K562 (cell line): ENCODE measurements at regions not wholly inside any gene's neighbourhood (a gene's known extent, or its start where the extent isn't known, plus 50 kb on each side); places are given as distances from the start of the nearest gene placed in this dataset.

ENCODE experiments used
- ATAC-seq: fragments of 200-7000 bp; cut with Tn5 transposase; 3 replicates; pipeline ENCODE4 v1.9.1; 2020; ENCODE audit warnings: moderate library complexity
- BruUV-seq: library from RNA; stranded (reverse); fragments of 400-500 nt; replicated peaks from 2 replicates; lab custom pipeline; 2021; lab: Mats Ljungman, UMichigan
- CTCF ChIA-PET: fragments of 300-600 bp; formaldehyde crosslinking; extraction: SDS; loops from one replicate; lab custom pipeline; 2021; ENCODE audit warnings: low intra/inter-chr PET ratio; lab: Yijun Ruan, JAX
- POLR2A ChIA-PET: fragments of 300-600, 350-650 bp; sonication (Branson Sonifier 250); formaldehyde crosslinking; extraction: SDS; loops from one replicate; lab custom pipeline; 2021; ENCODE audit warnings: antibody characterized with exemption, inconsistent platforms; lab: Yijun Ruan, JAX
- DNase-seq, 4 experiments: peaks; one replicate each; pipeline versions ENCODE4 v3.0.0 to v3.0.0-alpha.2; 2011 to 2018; ENCODE audit warnings: low spot score in 3 of 4, mixed read lengths in 3 of 4; ENCODE audit errors: extremely low read depth in 1 of 4
- FAIRE-seq: peaks from 2 replicates; lab custom pipeline; 2011; peaks lifted over from hg19 to GRCh38; lab: Jason Lieb, UNC
- H2AFZ ChIP-seq: 2 replicates; pipeline ENCODE4 v1.6.0; 2011; ENCODE audit warnings: low read depth, low read length, control low read depth, inconsistent platforms
- H3K27ac ChIP-seq: fragments of 200-600 bp; 3 replicates; pipeline ENCODE4 v1.8.0; 2011; ENCODE audit warnings: low read depth, mild to moderate bottlenecking, control low read depth, inconsistent platforms, low read length, moderate library complexity, mixed read lengths; ENCODE audit errors: extremely low read depth
- H3K27me3 ChIP-seq, 2 experiments: fragments of 300-600 bp in 1 of 2; 2 replicates in 1 of 2; 3 replicates in 1 of 2; pipeline versions ENCODE4 v1.6.0 to v1.8.0; 2011; ENCODE audit warnings: inconsistent platforms in 2 of 2, low read length in 2 of 2, mild to moderate bottlenecking in 1 of 2, mixed read lengths in 1 of 2, moderate library complexity in 1 of 2; ENCODE audit not compliant: control insufficient read depth in 2 of 2, insufficient read depth in 2 of 2
- H3K36me3 ChIP-seq: fragments of 300-600 bp; 3 replicates; pipeline ENCODE4 v1.8.0; 2011; ENCODE audit warnings: mild to moderate bottlenecking, low read length, inconsistent platforms; ENCODE audit not compliant: control insufficient read depth, insufficient read depth
- H3K4me1 ChIP-seq, 2 experiments: fragments of 200-600 bp in 1 of 2; replicated peaks in 1 of 2; 2 replicates in 1 of 2; 3 replicates in 1 of 2; pipeline versions ENCODE4 v1.5.1 to v1.8.0; 2011; ENCODE audit warnings: inconsistent platforms in 2 of 2, low read length in 2 of 2, mild to moderate bottlenecking in 1 of 2, mixed read lengths in 1 of 2, moderate library complexity in 1 of 2; ENCODE audit not compliant: control insufficient read depth in 2 of 2, insufficient read depth in 2 of 2
- H3K4me2 ChIP-seq: 2 replicates; pipeline ENCODE4 v1.6.1; 2011; ENCODE audit warnings: low read length, control low read depth, inconsistent platforms, mixed read lengths; ENCODE audit not compliant: insufficient read depth
- H3K4me3 ChIP-seq: fragments of 200-600 bp; sonication (generic), shearing (Covaris generic); 2 replicates; pipeline ENCODE4 v1.5.1; 2016; ENCODE audit warnings: control low read depth, inconsistent platforms
- H3K79me2 ChIP-seq: fragments of 200-600 bp; 3 replicates; pipeline ENCODE4 v1.8.0; 2011; ENCODE audit warnings: low read length, inconsistent platforms; ENCODE audit not compliant: control insufficient read depth, insufficient read depth
- H3K9ac ChIP-seq, 2 experiments: 2 replicates each; pipeline versions ENCODE4 v1.6.0 to v1.6.1; 2011; ENCODE audit warnings: low read depth in 2 of 2, low read length in 2 of 2, control low read depth in 1 of 2, inconsistent platforms in 1 of 2, mild to moderate bottlenecking in 1 of 2, mixed read lengths in 1 of 2; ENCODE audit not compliant: insufficient read depth in 1 of 2
- H3K9me1 ChIP-seq: one replicate; pipeline ENCODE4 v1.6.0; 2011; ENCODE audit warnings: inconsistent platforms, mild to moderate bottlenecking, low read length, moderate library complexity; ENCODE audit not compliant: control insufficient read depth, insufficient read depth
- H3K9me3 ChIP-seq: replicated peaks from 2 replicates; pipeline ENCODE4 v1.5.1; 2011; ENCODE audit warnings: low read depth, low read length, inconsistent platforms; ENCODE audit not compliant: control insufficient read depth, insufficient read depth
- H4K20me1 ChIP-seq: replicated peaks from 2 replicates; pipeline ENCODE4 v1.6.1; 2011; ENCODE audit warnings: low read length, inconsistent platforms, mixed read lengths; ENCODE audit not compliant: control insufficient read depth, insufficient read depth
- FOXM1 ChIP-seq, 2 experiments: fragments of 450-650 bp in 1 of 2; sonication (generic) in 1 of 2; formaldehyde crosslinking in 1 of 2; IDR thresholded peaks; 2 replicates each; pipeline versions ENCODE4 v1.6.1 to v1.9.0; 2017 to 2022; ENCODE audit warnings: low read depth in 2 of 2, mild to moderate bottlenecking in 2 of 2, missing genetic modification reagents in 1 of 2, moderate library complexity in 1 of 2
- HNRNPUL1 ChIP-seq: fragments of 200-400 bp; formaldehyde crosslinking; IDR thresholded peaks from 2 replicates; pipeline ENCODE4 v1.6.1; 2017; ENCODE audit warnings: low read length
- SLC30A9 ChIP-seq: fragments of 250-450 bp; sonication (Bioruptor Pico); IDR thresholded peaks from 2 replicates; pipeline ENCODE4 v1.8.0; 2022; ENCODE audit warnings: mild to moderate bottlenecking, moderate library complexity
- ZFP1 ChIP-seq: fragments of 450-650 bp; formaldehyde crosslinking; IDR thresholded peaks from 2 replicates; pipeline ENCODE4 v1.4.0; 2020; ENCODE audit warnings: mild to moderate bottlenecking, mixed read lengths
- WGBS: fragments of 100-300 bp; shearing (Covaris generic); methylation state at CpG from one replicate; pipeline ENCODE4 v1.1.6; 2016; ENCODE audit warnings: low coverage, mixed read lengths; ENCODE audit not compliant: insufficient coverage; ENCODE audit errors: missing lambda C conversion rate; 5-methylcytosine and 5-hydroxymethylcytosine counted together
- in situ Hi-C: fragments of 300-500 bp; cut with MboI; formaldehyde crosslinking; loops from 4 replicates; pipeline ENCODE4 v1.15.0; 2018; ENCODE audit warnings: inconsistent platforms, mixed read lengths
- intact Hi-C: fragments of 100-400 bp; cut with micrococcal nuclease; formaldehyde crosslinking; loops from 2 replicates; pipeline ENCODE4 v1.14.2; 2022
- TF ChIP-seq, protein P1 (sequence below), 3 experiments: IDR thresholded peaks in 2 of 3; conservative IDR thresholded peaks in 1 of 3; 2 replicates each; pipeline ENCODE4 v1.5.1; 2011 to 2012; ENCODE audit warnings: low read length in 3 of 3, mild to moderate bottlenecking in 3 of 3, control low read depth in 2 of 3, improper control_type of control experiment in 1 of 3, inconsistent platforms in 1 of 3, low read depth in 1 of 3, mixed read lengths in 1 of 3, moderate library complexity in 1 of 3; ENCODE audit not compliant: insufficient read depth in 2 of 3
- TF ChIP-seq, protein P2 (sequence below): fragments of 450-650 bp; IDR thresholded peaks from 2 replicates; pipeline ENCODE4 v1.7.1; 2018; ENCODE audit warnings: mild to moderate bottlenecking, low read depth; ENCODE audit not compliant: partially characterized antibody

DNA sequence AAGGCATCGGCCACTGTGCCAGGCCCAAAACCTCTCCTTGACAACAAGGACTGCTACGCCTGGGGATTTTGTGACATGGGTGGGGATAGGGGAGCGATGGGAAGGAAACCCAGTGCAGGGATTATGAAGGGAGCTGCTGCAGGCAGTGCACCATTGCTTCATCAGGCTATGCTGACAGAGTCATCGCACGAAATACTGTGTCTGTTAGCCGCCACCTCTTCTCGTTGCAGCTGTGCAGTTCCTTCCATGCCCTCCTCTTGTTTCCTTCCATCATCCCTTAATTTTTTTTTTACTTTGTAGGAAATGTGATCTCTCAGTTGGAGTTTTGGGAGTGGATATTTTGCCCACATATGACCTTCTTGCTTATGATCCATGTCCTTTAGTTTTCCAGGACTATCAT is 178.7 kb downstream of the RFC3 start:
- no peaks in the 10 kb centered on the region for H4K20me1 ChIP-seq
- H3K27me3 ChIP-seq: no peaks in the 10 kb centered on the region
- no peak overlapping the region for H3K4me3 ChIP-seq
- H3K27ac ChIP-seq: no peak overlapping the region
- H3K9me1 ChIP-seq: no peaks in the 10 kb centered on the region
- H3K79me2 ChIP-seq: no peaks in the 10 kb centered on the region
- no TSS peak for BruUV-seq
- WGBS: 3% methylated on average over 6 of the region's 7 CpGs
- TF ChIP-seq, protein P1, sequence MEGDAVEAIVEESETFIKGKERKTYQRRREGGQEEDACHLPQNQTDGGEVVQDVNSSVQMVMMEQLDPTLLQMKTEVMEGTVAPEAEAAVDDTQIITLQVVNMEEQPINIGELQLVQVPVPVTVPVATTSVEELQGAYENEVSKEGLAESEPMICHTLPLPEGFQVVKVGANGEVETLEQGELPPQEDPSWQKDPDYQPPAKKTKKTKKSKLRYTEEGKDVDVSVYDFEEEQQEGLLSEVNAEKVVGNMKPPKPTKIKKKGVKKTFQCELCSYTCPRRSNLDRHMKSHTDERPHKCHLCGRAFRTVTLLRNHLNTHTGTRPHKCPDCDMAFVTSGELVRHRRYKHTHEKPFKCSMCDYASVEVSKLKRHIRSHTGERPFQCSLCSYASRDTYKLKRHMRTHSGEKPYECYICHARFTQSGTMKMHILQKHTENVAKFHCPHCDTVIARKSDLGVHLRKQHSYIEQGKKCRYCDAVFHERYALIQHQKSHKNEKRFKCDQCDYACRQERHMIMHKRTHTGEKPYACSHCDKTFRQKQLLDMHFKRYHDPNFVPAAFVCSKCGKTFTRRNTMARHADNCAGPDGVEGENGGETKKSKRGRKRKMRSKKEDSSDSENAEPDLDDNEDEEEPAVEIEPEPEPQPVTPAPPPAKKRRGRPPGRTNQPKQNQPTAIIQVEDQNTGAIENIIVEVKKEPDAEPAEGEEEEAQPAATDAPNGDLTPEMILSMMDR (IDR thresholded peaks at IDR 0.05 in 2 of 3, conservative IDR thresholded peaks at IDR 0.05 in 1 of 3; ENCODE audit: insufficient read depth in 2 of 3, low read depth in 1 of 3, low read length in 3 of 3): no peak
- TF ChIP-seq HNRNPUL1: no peak
- TF ChIP-seq FOXM1 (IDR thresholded peaks at IDR 0.05; ENCODE audit: low read depth): no peak
- TF ChIP-seq FOXM1 (CRISPR knock-in tag; IDR thresholded peaks at IDR 0.05; ENCODE audit: low read depth): no peak
- no peak for TF ChIP-seq SLC30A9
- no peak for TF ChIP-seq ZFP1
- TF ChIP-seq, protein P2, sequence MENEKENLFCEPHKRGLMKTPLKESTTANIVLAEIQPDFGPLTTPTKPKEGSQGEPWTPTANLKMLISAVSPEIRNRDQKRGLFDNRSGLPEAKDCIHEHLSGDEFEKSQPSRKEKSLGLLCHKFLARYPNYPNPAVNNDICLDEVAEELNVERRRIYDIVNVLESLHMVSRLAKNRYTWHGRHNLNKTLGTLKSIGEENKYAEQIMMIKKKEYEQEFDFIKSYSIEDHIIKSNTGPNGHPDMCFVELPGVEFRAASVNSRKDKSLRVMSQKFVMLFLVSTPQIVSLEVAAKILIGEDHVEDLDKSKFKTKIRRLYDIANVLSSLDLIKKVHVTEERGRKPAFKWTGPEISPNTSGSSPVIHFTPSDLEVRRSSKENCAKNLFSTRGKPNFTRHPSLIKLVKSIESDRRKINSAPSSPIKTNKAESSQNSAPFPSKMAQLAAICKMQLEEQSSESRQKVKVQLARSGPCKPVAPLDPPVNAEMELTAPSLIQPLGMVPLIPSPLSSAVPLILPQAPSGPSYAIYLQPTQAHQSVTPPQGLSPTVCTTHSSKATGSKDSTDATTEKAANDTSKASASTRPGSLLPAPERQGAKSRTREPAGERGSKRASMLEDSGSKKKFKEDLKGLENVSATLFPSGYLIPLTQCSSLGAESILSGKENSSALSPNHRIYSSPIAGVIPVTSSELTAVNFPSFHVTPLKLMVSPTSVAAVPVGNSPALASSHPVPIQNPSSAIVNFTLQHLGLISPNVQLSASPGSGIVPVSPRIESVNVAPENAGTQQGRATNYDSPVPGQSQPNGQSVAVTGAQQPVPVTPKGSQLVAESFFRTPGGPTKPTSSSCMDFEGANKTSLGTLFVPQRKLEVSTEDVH: no peak
- TF ChIP-seq, all 486 proteins: peak for 0
- Histone ChIP-seq H3K4me1 (no peaks in the 10 kb centered on the region), H3K9me3 (no peaks in the 10 kb centered on the region), H3K9ac (no peak overlapping the region), H2AFZ (no peak overlapping the region), H3K36me3 (no peaks in the 10 kb centered on the region), H3K4me2 (no peak overlapping the region)
- ATAC-seq: no peak
- POLR2A ChIA-PET: interaction anchor here (0.5 kb wide), 1 partner anchor 20 kb away, joined by 3 read pairs; no protein-coding TSS in a partner anchor
- no peak for FAIRE-seq
- CTCF ChIA-PET: no interaction called here
- no peak for DNase-seq
- in situ Hi-C loops (no loop called here), intact Hi-C loops (no loop called here)
